KMS-11 (cell line): ENCODE measurements at regions not wholly inside any gene's neighbourhood (a gene's known extent, or its start where the extent isn't known, plus 50 kb on each side); places are given as distances from the start of the nearest gene placed in this dataset.
"Not testable (repeated sequence)": the region's sequence is repeated elsewhere in the genome, so short reads cannot be mapped to it uniquely, and the experiment has no call there.

ENCODE experiments used
- H2AFZ ChIP-seq: fragments of 200-600 bp; sonication (generic); 2 replicates; pipeline ENCODE4 v1.6.1; 2016; ENCODE audit warnings: antibody characterized with exemption, mixed run types, low read depth
- H3K27ac ChIP-seq: fragments of 200-600 bp; sonication (generic); 2 replicates; pipeline ENCODE4 v1.6.1; 2016; ENCODE audit warnings: mild to moderate bottlenecking, mixed run types
- H3K27me3 ChIP-seq: fragments of 200-600 bp; sonication (generic); 2 replicates; pipeline ENCODE4 v1.6.1; 2017; ENCODE audit warnings: mild to moderate bottlenecking, low read depth, mixed run types, moderate library complexity; ENCODE audit not compliant: insufficient read depth
- H3K36me3 ChIP-seq: fragments of 200-600 bp; sonication (generic); 2 replicates; pipeline ENCODE4 v1.6.1; 2017; ENCODE audit warnings: mild to moderate bottlenecking, mixed run types; ENCODE audit not compliant: insufficient read depth
- H3K4me1 ChIP-seq: fragments of 200-600 bp; sonication (generic); 2 replicates; pipeline ENCODE4 v1.6.1; 2016; ENCODE audit warnings: mild to moderate bottlenecking, low read depth, mixed run types; ENCODE audit not compliant: poor library complexity, severe bottlenecking
- H3K4me2 ChIP-seq: fragments of 200-600 bp; sonication (generic); 2 replicates; pipeline ENCODE4 v1.7.0; 2016; ENCODE audit warnings: mild to moderate bottlenecking, mixed run types
- H3K4me3 ChIP-seq: fragments of 200-600 bp; sonication (generic); IDR thresholded peaks from 2 replicates; pipeline ENCODE4 v1.6.1; 2017; ENCODE audit warnings: low read depth, low read length, mixed read lengths; ENCODE audit not compliant: insufficient read depth
- H3K79me2 ChIP-seq: fragments of 200-600 bp; sonication (generic); 2 replicates; pipeline ENCODE4 v1.6.1; 2016; ENCODE audit warnings: low read depth, mixed run types; ENCODE audit not compliant: insufficient read depth
- H3K9ac ChIP-seq: fragments of 200-600 bp; sonication (generic); 2 replicates; pipeline ENCODE4 v1.6.1; 2016; ENCODE audit warnings: mild to moderate bottlenecking, mixed run types
- H4K20me1 ChIP-seq: fragments of 200-600 bp; sonication (generic); 2 replicates; pipeline ENCODE4 v1.6.1; 2016; ENCODE audit warnings: mild to moderate bottlenecking, mixed run types; ENCODE audit not compliant: insufficient read depth
- TF ChIP-seq, protein P1 (sequence below): fragments of 200-600 bp; sonication (generic); conservative IDR thresholded peaks from 2 replicates; pipeline ENCODE4 v1.6.1; 2017; ENCODE audit warnings: low read depth, mild to moderate bottlenecking, antibody characterized with exemption, low read length, moderate library complexity, mixed read lengths

DNA sequence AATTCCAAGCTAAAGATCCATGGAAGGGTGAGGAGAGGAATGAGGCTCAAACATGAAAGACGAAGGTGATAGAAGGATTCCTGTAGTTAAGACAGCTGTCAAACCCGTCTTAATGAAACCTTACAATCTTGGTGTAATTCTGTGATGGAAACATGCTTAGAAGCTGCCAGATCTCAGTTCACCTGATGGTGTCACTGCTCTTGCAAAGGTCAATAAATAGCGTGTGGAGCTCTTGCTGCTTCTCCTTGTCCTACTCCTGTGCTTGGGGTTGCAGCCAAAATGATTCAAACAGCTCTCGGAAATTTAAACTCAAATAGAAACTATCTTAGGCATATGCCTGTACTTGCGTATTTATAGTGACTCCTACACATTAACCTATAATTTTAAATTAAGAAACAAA is 1705.0 kb downstream of the OLFM4 start:
- no peaks in the 10 kb centered on the region for H3K4me1 ChIP-seq
- no peak overlapping the region for H3K9ac ChIP-seq
- TF ChIP-seq, protein P1, sequence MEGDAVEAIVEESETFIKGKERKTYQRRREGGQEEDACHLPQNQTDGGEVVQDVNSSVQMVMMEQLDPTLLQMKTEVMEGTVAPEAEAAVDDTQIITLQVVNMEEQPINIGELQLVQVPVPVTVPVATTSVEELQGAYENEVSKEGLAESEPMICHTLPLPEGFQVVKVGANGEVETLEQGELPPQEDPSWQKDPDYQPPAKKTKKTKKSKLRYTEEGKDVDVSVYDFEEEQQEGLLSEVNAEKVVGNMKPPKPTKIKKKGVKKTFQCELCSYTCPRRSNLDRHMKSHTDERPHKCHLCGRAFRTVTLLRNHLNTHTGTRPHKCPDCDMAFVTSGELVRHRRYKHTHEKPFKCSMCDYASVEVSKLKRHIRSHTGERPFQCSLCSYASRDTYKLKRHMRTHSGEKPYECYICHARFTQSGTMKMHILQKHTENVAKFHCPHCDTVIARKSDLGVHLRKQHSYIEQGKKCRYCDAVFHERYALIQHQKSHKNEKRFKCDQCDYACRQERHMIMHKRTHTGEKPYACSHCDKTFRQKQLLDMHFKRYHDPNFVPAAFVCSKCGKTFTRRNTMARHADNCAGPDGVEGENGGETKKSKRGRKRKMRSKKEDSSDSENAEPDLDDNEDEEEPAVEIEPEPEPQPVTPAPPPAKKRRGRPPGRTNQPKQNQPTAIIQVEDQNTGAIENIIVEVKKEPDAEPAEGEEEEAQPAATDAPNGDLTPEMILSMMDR: no peak
- H3K79me2 ChIP-seq: no peaks in the 10 kb centered on the region
- H3K36me3 ChIP-seq: no peaks in the 10 kb centered on the region
- no peaks in the 10 kb centered on the region for H3K27me3 ChIP-seq
- no peak overlapping the region for H2AFZ ChIP-seq
- H4K20me1 ChIP-seq: no peaks in the 10 kb centered on the region
- no peak overlapping the region for H3K4me3 ChIP-seq
- H3K4me2 ChIP-seq: no peak overlapping the region
- H3K27ac ChIP-seq: no peak overlapping the region

DNA sequence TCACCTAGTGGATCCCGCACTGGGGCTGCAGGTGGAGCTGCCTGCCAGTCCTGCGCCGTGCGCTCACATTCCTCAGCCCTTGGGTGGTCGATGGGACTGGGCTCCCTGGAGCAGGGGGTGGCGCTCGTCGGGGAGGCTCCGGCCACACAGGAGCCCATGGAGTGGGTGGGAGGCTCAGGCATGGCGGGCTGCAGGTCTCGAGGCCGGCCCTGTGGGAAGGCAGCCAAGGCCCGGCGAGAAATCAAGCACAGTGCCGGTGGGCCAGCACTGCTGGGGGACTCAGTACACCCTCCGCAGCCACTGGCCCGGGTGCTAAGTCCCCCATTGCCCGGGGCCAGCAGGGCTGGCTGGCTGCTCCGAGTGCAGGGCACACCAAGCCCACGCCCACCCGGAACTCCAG is 1708.6 kb downstream of the OLFM4 start:
- not testable (repeated sequence) for H3K9ac ChIP-seq, H4K20me1 ChIP-seq, H3K4me2 ChIP-seq, H3K27me3 ChIP-seq, H3K4me3 ChIP-seq, H2AFZ ChIP-seq, H3K79me2 ChIP-seq, H3K4me1 ChIP-seq, H3K36me3 ChIP-seq, H3K27ac ChIP-seq

- Histone ChIP-seq H3K27ac (no peak overlapping the region), H3K36me3 (no peaks in the 10 kb centered on the region), H3K4me2 (no peak overlapping the region), H4K20me1 (no peaks in the 10 kb centered on the region), H3K4me1 (peaks cover 6% of the 10 kb centered on the region), H2AFZ (no peak overlapping the region), H3K9ac (no peak overlapping the region), H3K4me3 (no peak overlapping the region), H3K79me2 (no peaks in the 10 kb centered on the region), H3K27me3 (no peaks in the 10 kb centered on the region)
- TF ChIP-seq, protein P1: no peak
Observed at GRCh38 chr13:54742984-54743383, 1714.4 kb downstream of the OLFM4 start.

- Histone ChIP-seq H3K27ac (no peak overlapping the region), H4K20me1 (no peaks in the 10 kb centered on the region), H3K4me3 (no peak overlapping the region), H3K9ac (no peak overlapping the region), H3K4me1 (peaks cover 6% of the 10 kb centered on the region), H3K36me3 (no peaks in the 10 kb centered on the region), H3K4me2 (no peak overlapping the region), H3K27me3 (no peaks in the 10 kb centered on the region), H2AFZ (no peak overlapping the region), H3K79me2 (no peaks in the 10 kb centered on the region)
- TF ChIP-seq, protein P1: no peak
Observed at GRCh38 chr13:54744747-54745146, 1716.1 kb downstream of the OLFM4 start.

- Histone ChIP-seq H3K9ac (no peak overlapping the region), H3K79me2 (no peaks in the 10 kb centered on the region), H3K27me3 (no peaks in the 10 kb centered on the region), H3K36me3 (no peaks in the 10 kb centered on the region), H3K27ac (no peak overlapping the region), H3K4me1 (no peaks in the 10 kb centered on the region), H2AFZ (no peak overlapping the region), H4K20me1 (no peaks in the 10 kb centered on the region), H3K4me3 (no peak overlapping the region), H3K4me2 (no peak overlapping the region)
- TF ChIP-seq, protein P1: no peak
Observed at GRCh38 chr13:54750521-54750920, 1721.9 kb downstream of the OLFM4 start.
